HL-60 (cell line): ENCODE measurements at regions not wholly inside any gene's neighbourhood (a gene's known extent, or its start where the extent isn't known, plus 50 kb on each side); places are given as distances from the start of the nearest gene placed in this dataset.

Experiments used
- GABPA ChIP-seq: IDR thresholded peaks from 2 replicates; pipeline ENCODE4 v1.6.1; 2012; ENCODE audit warnings: low read depth
- POLR2AphosphoS5 ChIP-seq: IDR thresholded peaks from 2 replicates; pipeline ENCODE4 v1.6.1; 2012; ENCODE audit warnings: low read depth
- TF ChIP-seq, protein P1 (sequence below): IDR thresholded peaks from 2 replicates; pipeline ENCODE4 v1.6.1; 2012; ENCODE audit warnings: low read depth; ENCODE audit not compliant: insufficient replicate concordance
- TF ChIP-seq, protein P2 (sequence below): IDR thresholded peaks from one replicate; pipeline ENCODE4 v1.5.1; 2011; ENCODE audit warnings: low read length, control low read depth, inconsistent platforms; ENCODE audit not compliant: insufficient read depth

DNA sequence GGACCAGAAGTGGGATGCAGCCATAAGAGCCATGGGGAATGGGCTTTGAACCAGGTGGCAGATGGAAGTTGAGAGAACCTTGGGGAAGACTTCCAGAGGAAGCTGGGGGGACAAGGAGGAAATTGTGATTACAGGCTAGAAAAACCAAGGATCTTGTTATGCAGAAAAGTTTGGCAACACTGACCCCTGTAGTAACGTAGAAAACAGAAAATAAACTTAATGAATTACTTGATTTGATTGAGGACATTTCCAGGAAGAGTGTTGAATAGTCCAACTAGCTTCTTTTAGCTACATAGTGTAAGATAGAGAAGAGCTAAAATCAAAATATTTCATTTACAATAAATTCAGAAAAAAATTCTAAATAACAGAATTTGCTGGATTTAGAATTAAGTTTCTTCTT is 91.9 kb upstream of the GPC1 start:
- TF ChIP-seq POLR2AphosphoS5 (no peak), GABPA (no peak)
- TF ChIP-seq, protein P1, sequence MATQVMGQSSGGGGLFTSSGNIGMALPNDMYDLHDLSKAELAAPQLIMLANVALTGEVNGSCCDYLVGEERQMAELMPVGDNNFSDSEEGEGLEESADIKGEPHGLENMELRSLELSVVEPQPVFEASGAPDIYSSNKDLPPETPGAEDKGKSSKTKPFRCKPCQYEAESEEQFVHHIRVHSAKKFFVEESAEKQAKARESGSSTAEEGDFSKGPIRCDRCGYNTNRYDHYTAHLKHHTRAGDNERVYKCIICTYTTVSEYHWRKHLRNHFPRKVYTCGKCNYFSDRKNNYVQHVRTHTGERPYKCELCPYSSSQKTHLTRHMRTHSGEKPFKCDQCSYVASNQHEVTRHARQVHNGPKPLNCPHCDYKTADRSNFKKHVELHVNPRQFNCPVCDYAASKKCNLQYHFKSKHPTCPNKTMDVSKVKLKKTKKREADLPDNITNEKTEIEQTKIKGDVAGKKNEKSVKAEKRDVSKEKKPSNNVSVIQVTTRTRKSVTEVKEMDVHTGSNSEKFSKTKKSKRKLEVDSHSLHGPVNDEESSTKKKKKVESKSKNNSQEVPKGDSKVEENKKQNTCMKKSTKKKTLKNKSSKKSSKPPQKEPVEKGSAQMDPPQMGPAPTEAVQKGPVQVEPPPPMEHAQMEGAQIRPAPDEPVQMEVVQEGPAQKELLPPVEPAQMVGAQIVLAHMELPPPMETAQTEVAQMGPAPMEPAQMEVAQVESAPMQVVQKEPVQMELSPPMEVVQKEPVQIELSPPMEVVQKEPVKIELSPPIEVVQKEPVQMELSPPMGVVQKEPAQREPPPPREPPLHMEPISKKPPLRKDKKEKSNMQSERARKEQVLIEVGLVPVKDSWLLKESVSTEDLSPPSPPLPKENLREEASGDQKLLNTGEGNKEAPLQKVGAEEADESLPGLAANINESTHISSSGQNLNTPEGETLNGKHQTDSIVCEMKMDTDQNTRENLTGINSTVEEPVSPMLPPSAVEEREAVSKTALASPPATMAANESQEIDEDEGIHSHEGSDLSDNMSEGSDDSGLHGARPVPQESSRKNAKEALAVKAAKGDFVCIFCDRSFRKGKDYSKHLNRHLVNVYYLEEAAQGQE: no peak
- TF ChIP-seq, protein P2, sequence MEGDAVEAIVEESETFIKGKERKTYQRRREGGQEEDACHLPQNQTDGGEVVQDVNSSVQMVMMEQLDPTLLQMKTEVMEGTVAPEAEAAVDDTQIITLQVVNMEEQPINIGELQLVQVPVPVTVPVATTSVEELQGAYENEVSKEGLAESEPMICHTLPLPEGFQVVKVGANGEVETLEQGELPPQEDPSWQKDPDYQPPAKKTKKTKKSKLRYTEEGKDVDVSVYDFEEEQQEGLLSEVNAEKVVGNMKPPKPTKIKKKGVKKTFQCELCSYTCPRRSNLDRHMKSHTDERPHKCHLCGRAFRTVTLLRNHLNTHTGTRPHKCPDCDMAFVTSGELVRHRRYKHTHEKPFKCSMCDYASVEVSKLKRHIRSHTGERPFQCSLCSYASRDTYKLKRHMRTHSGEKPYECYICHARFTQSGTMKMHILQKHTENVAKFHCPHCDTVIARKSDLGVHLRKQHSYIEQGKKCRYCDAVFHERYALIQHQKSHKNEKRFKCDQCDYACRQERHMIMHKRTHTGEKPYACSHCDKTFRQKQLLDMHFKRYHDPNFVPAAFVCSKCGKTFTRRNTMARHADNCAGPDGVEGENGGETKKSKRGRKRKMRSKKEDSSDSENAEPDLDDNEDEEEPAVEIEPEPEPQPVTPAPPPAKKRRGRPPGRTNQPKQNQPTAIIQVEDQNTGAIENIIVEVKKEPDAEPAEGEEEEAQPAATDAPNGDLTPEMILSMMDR: no peak
